H9 (cell line): ENCODE measurements at regions not wholly inside any gene's neighbourhood (a gene's known extent, or its start where the extent isn't known, plus 50 kb on each side); places are given as distances from the start of the nearest gene placed in this dataset.

Experiments used
- DNase-seq: peaks from one replicate; pipeline ENCODE4 v3.0.0-alpha.2; 2017
- H2AFZ ChIP-seq: one replicate; pipeline ENCODE4 v1.6.1; 2013; ENCODE audit warnings: mild to moderate bottlenecking, low read length, control low read depth, moderate library complexity
- H2AK5ac ChIP-seq: 2 replicates; pipeline ENCODE4 v1.6.1; 2013; ENCODE audit warnings: low read length, control low read depth, mixed read lengths; ENCODE audit not compliant: insufficient read length
- H2BK120ac ChIP-seq: one replicate; pipeline ENCODE4 v1.6.1; 2013; ENCODE audit warnings: low read depth, mild to moderate bottlenecking, low read length, control low read depth, inconsistent platforms; ENCODE audit not compliant: poor library complexity, severe bottlenecking
- H2BK12ac ChIP-seq: 2 replicates; pipeline ENCODE4 v1.6.1; 2013; ENCODE audit warnings: low read length, control low read depth, mixed read lengths, low read depth; ENCODE audit not compliant: insufficient read length
- H2BK15ac ChIP-seq: 2 replicates; pipeline ENCODE4 v1.6.1; 2013; ENCODE audit warnings: low read depth, low read length, control low read depth
- H2BK20ac ChIP-seq: one replicate; pipeline ENCODE4 v1.6.1; 2013; ENCODE audit warnings: low read depth, mild to moderate bottlenecking, low read length, control low read depth, inconsistent platforms; ENCODE audit not compliant: poor library complexity, severe bottlenecking
- H2BK5ac ChIP-seq: 2 replicates; pipeline ENCODE4 v1.6.1; 2013; ENCODE audit warnings: low read length, control low read depth, mixed read lengths; ENCODE audit not compliant: insufficient read length
- H3K14ac ChIP-seq: 2 replicates; pipeline ENCODE4 v1.6.1; 2013; ENCODE audit warnings: low read length, control low read depth; ENCODE audit not compliant: insufficient read depth
- H3K18ac ChIP-seq: 2 replicates; pipeline ENCODE4 v1.6.1; 2013; ENCODE audit warnings: low read depth, mild to moderate bottlenecking, mixed read lengths, low read length, control low read depth; ENCODE audit not compliant: insufficient read length
- H3K23ac ChIP-seq: 2 replicates; pipeline ENCODE4 v1.6.1; 2013; ENCODE audit warnings: low read length, control low read depth, mixed read lengths, low read depth; ENCODE audit not compliant: insufficient read length
- H3K23me2 ChIP-seq: 2 replicates; pipeline ENCODE4 v1.6.1; 2013; ENCODE audit warnings: low read depth, mild to moderate bottlenecking, mixed read lengths, low read length, control low read depth; ENCODE audit not compliant: insufficient read length, poor library complexity, severe bottlenecking
- H3K27ac ChIP-seq: 2 replicates; pipeline ENCODE4 v1.5.1; 2013; ENCODE audit warnings: low read length, control low read depth, mixed read lengths, low read depth; ENCODE audit not compliant: insufficient read length
- H3K27me3 ChIP-seq: 2 replicates; pipeline ENCODE4 v1.6.1; 2013; ENCODE audit warnings: low read length, control low read depth, inconsistent platforms; ENCODE audit not compliant: insufficient read depth
- H3K4ac ChIP-seq: 2 replicates; pipeline ENCODE4 v1.6.1; 2013; ENCODE audit warnings: low read depth, mild to moderate bottlenecking, control low read depth, inconsistent platforms, low read length, moderate library complexity
- H3K4me1 ChIP-seq: 2 replicates; pipeline ENCODE4 v1.6.1; 2013; ENCODE audit warnings: low read length, control low read depth, inconsistent platforms; ENCODE audit not compliant: insufficient read depth
- H3K4me2 ChIP-seq: 2 replicates; pipeline ENCODE4 v1.6.1; 2013; ENCODE audit warnings: low read length, control low read depth, mixed read lengths; ENCODE audit not compliant: insufficient read length, insufficient read depth
- H3K56ac ChIP-seq: 2 replicates; pipeline ENCODE4 v1.6.1; 2013; ENCODE audit warnings: low read depth, mild to moderate bottlenecking, mixed read lengths, low read length, control low read depth; ENCODE audit not compliant: insufficient read length
- H3K79me1 ChIP-seq: 2 replicates; pipeline ENCODE4 v1.6.1; 2013; ENCODE audit warnings: low read depth, mild to moderate bottlenecking, moderate library complexity, low read length, control low read depth, inconsistent platforms; ENCODE audit not compliant: insufficient read depth, poor library complexity, severe bottlenecking
- H3K79me2 ChIP-seq: 2 replicates; pipeline ENCODE4 v1.6.1; 2013; ENCODE audit warnings: low read length, control low read depth, inconsistent platforms; ENCODE audit not compliant: insufficient read depth
- H3K9ac ChIP-seq: 2 replicates; pipeline ENCODE4 v1.6.1; 2013; ENCODE audit warnings: low read length, control low read depth, mixed read lengths; ENCODE audit not compliant: insufficient read length; ENCODE audit errors: extremely low read depth
- H3K9me3 ChIP-seq: one replicate; pipeline ENCODE4 v1.6.1; 2013; ENCODE audit warnings: low read depth, low read length, inconsistent platforms; ENCODE audit not compliant: control insufficient read depth
- H3T11ph ChIP-seq: one replicate; pipeline ENCODE4 v1.6.1; 2013; ENCODE audit warnings: mild to moderate bottlenecking, low read length, control low read depth, inconsistent platforms
- H4K20me1 ChIP-seq: one replicate; pipeline ENCODE4 v1.6.1; 2013; ENCODE audit not compliant: control insufficient read depth, insufficient read length, insufficient read depth
- H4K5ac ChIP-seq: 2 replicates; pipeline ENCODE4 v1.6.1; 2013; ENCODE audit warnings: low read depth, mild to moderate bottlenecking, mixed read lengths, low read length, control low read depth; ENCODE audit not compliant: insufficient read length
- H4K8ac ChIP-seq: replicated peaks from 2 replicates; pipeline ENCODE4 v1.6.1; 2013; ENCODE audit warnings: low read length, control low read depth, mixed read lengths, low read depth; ENCODE audit not compliant: insufficient read length
- H4K91ac ChIP-seq: 2 replicates; pipeline ENCODE4 v1.6.1; 2013; ENCODE audit warnings: low read depth, mild to moderate bottlenecking, moderate library complexity, mixed read lengths, low read length, control low read depth; ENCODE audit not compliant: insufficient read length
- H3K27ac Mint-ChIP-seq, 3 experiments: 2 replicates in 2 of 3; 3 replicates in 1 of 3; pipeline ENCODE4 v1.8.0; 2020 to 2021; ENCODE audit warnings: mixed read lengths in 3 of 3, mild to moderate bottlenecking in 1 of 3, moderate library complexity in 1 of 3
- H3K27me3 Mint-ChIP-seq: 2 replicates; pipeline ENCODE4 v1.8.0; 2021; ENCODE audit warnings: low read depth, mild to moderate bottlenecking, moderate library complexity, mixed read lengths
- H3K36me3 Mint-ChIP-seq, 3 experiments: 2 replicates in 2 of 3; 3 replicates in 1 of 3; pipeline ENCODE4 v1.8.0; 2020 to 2021; ENCODE audit warnings: low read depth in 3 of 3, mixed read lengths in 3 of 3; ENCODE audit not compliant: insufficient read depth in 1 of 3
- H3K4me1 Mint-ChIP-seq, 2 experiments: 2 replicates each; pipeline ENCODE4 v1.8.0; 2020; ENCODE audit warnings: mixed read lengths in 2 of 2
- H3K4me3 Mint-ChIP-seq, 2 experiments: 2 replicates in 1 of 2; 3 replicates in 1 of 2; pipeline ENCODE4 v1.8.0; 2020 to 2021; ENCODE audit warnings: mild to moderate bottlenecking in 2 of 2, mixed read lengths in 2 of 2, moderate library complexity in 1 of 2
- H3K9me3 Mint-ChIP-seq, 2 experiments: 2 replicates in 1 of 2; 3 replicates in 1 of 2; pipeline ENCODE4 v1.8.0; 2020; ENCODE audit warnings: mild to moderate bottlenecking in 2 of 2, mixed read lengths in 2 of 2, moderate library complexity in 1 of 2
- CTCF ChIP-seq: fragments of 200-600 bp; sonication (generic); conservative IDR thresholded peaks from 3 replicates; pipeline ENCODE4 v1.8.0; 2021; ENCODE audit warnings: antibody characterized with exemption, mild to moderate bottlenecking
- WGBS: extraction: QIAGEN DNeasy Blood & Tissue Kit; methylation state at CpG from one replicate; pipeline ENCODE4 v1.1.7; 2013; ENCODE audit warnings: missing lambda C conversion rate, low lambda C conversion rate, mixed read lengths; ENCODE audit not compliant: insufficient read length; ENCODE audit errors: extremely low coverage; 5-methylcytosine and 5-hydroxymethylcytosine counted together

GRCh38 chr11:71191201-71191600 is 61.2 kb downstream of the SHANK2 start:
- no peak overlapping the region for H3K4me2 ChIP-seq
- peaks cover 2% of the 10 kb centered on the region; the same call in 1 of the 2 replicates for H3K4me1 ChIP-seq
- H2AFZ ChIP-seq, result no peak overlapping the region
- H4K5ac ChIP-seq, result no peak overlapping the region
- H2BK20ac ChIP-seq, result no peak overlapping the region
- Mint-ChIP-seq H3K27ac (0 out of 7 replicates have a peak overlapping the region, but pooled peaks of 1 of the 3 experiments have one; percentile 73), H3K9me3 (no peaks in the 10 kb centered on the region; a peak in 1 of 5 replicates), H3K4me3 (no peak overlapping the region), H3K4me1 (peaks cover 6 to 10% of the 10 kb centered on the region in 2 experiments; a peak in 3 of 4 replicates), H3K36me3 (peaks cover 19 to 23% (median 22%) of the 10 kb centered on the region in 3 experiments; a peak in 6 of 7 replicates), H3K27me3 (no peaks in the 10 kb centered on the region; the same call in 1 of the 2 replicates)
- H2BK15ac ChIP-seq, result no peak overlapping the region
- H3K9ac ChIP-seq, result no peak overlapping the region
- no peak overlapping the region for H3K27ac ChIP-seq
- no peaks in the 10 kb centered on the region for H3K27me3 ChIP-seq
- no peak overlapping the region for H3K4ac ChIP-seq
- no peak overlapping the region for H4K8ac ChIP-seq
- no peak for DNase-seq
- no peaks in the 10 kb centered on the region for H3K23me2 ChIP-seq
- no peak overlapping the region for H3K14ac ChIP-seq
- H2BK5ac ChIP-seq, result no peak overlapping the region
- no peak overlapping the region for H2BK120ac ChIP-seq
- H2BK12ac ChIP-seq, result no peak overlapping the region
- no peak overlapping the region for H2AK5ac ChIP-seq
- no peaks in the 10 kb centered on the region for H4K20me1 ChIP-seq
- H3K9me3 ChIP-seq, result no peaks in the 10 kb centered on the region
- H3K79me2 ChIP-seq, result no peaks in the 10 kb centered on the region
- no peak for TF ChIP-seq CTCF
- H3T11ph ChIP-seq, result no peak overlapping the region
- H3K79me1 ChIP-seq, result no peaks in the 10 kb centered on the region
- no CpG with 5 or more reads among the region's 8 CpGs for WGBS
- H3K18ac ChIP-seq, result no peak overlapping the region
- no peak overlapping the region for H3K23ac ChIP-seq
- no peak overlapping the region for H4K91ac ChIP-seq
- H3K56ac ChIP-seq, result no peak overlapping the region
